ENCODE measurements at regions not wholly inside any gene's neighbourhood (a gene's known extent, or its start where the extent isn't known, plus 50 kb on each side); places are given as distances from the start of the nearest gene placed in this dataset.
"Not testable (repeated sequence)": the region's sequence is repeated elsewhere in the genome, so short reads cannot be mapped to it uniquely, and the experiment has no call there.

DNA sequence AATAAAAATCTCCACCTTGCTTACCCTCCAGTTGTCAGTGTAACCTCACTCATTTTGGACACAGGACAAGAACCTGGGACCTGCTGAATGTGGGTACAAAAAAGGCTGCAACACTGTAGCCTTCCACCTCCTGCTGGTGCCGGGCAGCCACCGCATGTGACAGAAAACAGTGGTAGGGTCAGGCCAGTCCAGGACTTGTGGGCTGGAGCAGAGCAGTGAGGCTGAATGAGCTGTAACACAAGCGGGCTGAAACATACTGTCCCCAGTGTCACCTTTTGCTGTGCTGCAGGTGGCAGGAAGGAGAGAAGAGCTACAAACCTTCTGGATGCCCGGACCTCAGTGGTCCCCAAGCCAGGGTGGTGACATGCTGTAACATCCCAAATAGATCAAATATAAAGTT lies 465.4 kb upstream of the FOXG1 start:
- Histone ChIP-seq H3K4me1 (ENCODE audit: control insufficient read depth, insufficient read depth, low read length) (no peaks in the 10 kb centered on the region), H3K36me3 (ENCODE audit: control insufficient read depth, insufficient read depth, low read length) (no peaks in the 10 kb centered on the region), H3K27ac (ENCODE audit: low read depth, low read length) (no peak overlapping the region), H3K9me3 (ENCODE audit: control insufficient read depth, insufficient read depth, low read length) (no peaks in the 10 kb centered on the region), H3K4me3 (ENCODE audit: low read depth, low read length) (no peak overlapping the region), H3K27me3 (ENCODE audit: control insufficient read depth, insufficient read depth, low read length) (no peaks in the 10 kb centered on the region)
- WGBS (ENCODE audit: insufficient coverage): 100% methylated on average over 3 of the region's 4 CpGs
- DNase-seq (ENCODE audit: low read depth in 4 of 6, low spot score in 6 of 6): no peak

DNA sequence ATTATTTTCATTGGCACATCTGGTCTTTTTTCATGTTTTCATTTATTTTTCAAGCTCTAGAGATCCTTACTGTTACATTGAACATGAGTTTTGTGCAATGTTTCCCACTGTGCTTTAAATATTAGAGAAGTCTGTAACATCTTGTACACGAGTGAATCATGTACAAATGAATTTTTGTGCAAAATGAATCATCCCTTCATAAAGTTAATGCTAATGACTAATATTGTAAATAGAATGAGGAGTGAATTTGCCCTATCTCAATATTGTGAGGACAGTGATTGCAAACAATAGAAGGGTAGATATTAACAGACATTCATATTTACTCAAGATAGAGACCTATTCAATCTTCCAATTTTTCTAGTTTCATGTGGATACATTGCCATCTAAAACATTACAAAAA lies 463.3 kb upstream of the FOXG1 start:
- WGBS (ENCODE audit: insufficient coverage): no CpG with 5 or more reads among the region's 1 CpG
- Histone ChIP-seq H3K27ac (ENCODE audit: low read depth, low read length) (no peak overlapping the region), H3K27me3 (ENCODE audit: control insufficient read depth, insufficient read depth, low read length) (no peaks in the 10 kb centered on the region), H3K36me3 (ENCODE audit: control insufficient read depth, insufficient read depth, low read length) (no peaks in the 10 kb centered on the region), H3K9me3 (ENCODE audit: control insufficient read depth, insufficient read depth, low read length) (no peaks in the 10 kb centered on the region), H3K4me3 (ENCODE audit: low read depth, low read length) (no peak overlapping the region), H3K4me1 (ENCODE audit: control insufficient read depth, insufficient read depth, low read length) (no peaks in the 10 kb centered on the region)
- DNase-seq (ENCODE audit: low read depth in 4 of 6, low spot score in 6 of 6): no peak

DNA sequence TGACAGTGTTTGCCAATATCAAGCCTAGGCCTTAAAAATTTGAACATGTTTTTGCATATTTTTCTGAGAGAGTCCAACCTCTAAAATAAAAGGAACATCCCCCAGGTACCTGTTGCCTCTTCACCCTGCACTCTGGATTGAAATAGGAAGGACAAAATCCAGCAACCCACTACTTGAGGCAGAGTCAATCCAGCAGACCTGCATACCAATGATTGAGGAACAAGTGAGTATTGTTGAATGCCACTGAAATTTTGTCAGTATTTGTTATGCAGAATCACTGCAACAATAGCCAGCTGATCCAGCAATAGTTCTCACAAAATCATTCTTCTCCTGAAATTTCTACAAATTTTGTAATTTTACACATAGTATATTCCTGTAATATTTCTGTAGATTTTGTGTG lies 460.6 kb upstream of the FOXG1 start:
- DNase-seq (ENCODE audit: low read depth in 4 of 6, low spot score in 6 of 6): no peak
- Histone ChIP-seq H3K36me3 (ENCODE audit: control insufficient read depth, insufficient read depth, low read length) (no peaks in the 10 kb centered on the region), H3K27ac (ENCODE audit: low read depth, low read length) (no peak overlapping the region), H3K4me3 (ENCODE audit: low read depth, low read length) (no peak overlapping the region), H3K4me1 (ENCODE audit: control insufficient read depth, insufficient read depth, low read length) (no peaks in the 10 kb centered on the region), H3K9me3 (ENCODE audit: control insufficient read depth, insufficient read depth, low read length) (no peaks in the 10 kb centered on the region), H3K27me3 (ENCODE audit: control insufficient read depth, insufficient read depth, low read length) (no peaks in the 10 kb centered on the region)

DNA sequence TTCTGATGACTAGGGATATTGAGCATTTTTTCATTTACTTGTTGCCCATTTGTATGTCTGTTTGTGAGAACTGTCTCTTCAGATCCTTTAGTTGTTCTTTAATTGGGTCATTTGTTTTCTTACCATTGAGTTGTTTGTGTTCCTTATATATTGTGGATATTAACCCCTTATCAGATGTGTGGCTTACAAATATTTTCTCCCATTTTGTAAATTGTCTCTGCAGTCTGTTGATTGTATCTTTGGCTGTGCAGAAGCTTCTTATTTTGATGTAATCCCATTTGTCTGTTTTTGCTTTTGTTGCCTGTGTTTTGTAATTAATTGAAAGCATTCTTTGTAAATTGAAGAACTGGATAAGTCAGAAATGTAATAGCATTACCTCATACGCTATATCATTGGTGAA lies 459.1 kb upstream of the FOXG1 start:
- Histone ChIP-seq H3K9me3 (ENCODE audit: control insufficient read depth, insufficient read depth, low read length) (no peaks in the 10 kb centered on the region), H3K4me3 (ENCODE audit: low read depth, low read length) (no peak overlapping the region), H3K27ac (ENCODE audit: low read depth, low read length) (no peak overlapping the region), H3K4me1 (ENCODE audit: control insufficient read depth, insufficient read depth, low read length) (no peaks in the 10 kb centered on the region), H3K27me3 (ENCODE audit: control insufficient read depth, insufficient read depth, low read length) (no peaks in the 10 kb centered on the region), H3K36me3 (ENCODE audit: control insufficient read depth, insufficient read depth, low read length) (no peaks in the 10 kb centered on the region)
- DNase-seq (ENCODE audit: low read depth in 4 of 6, low spot score in 6 of 6): no peak
- WGBS (ENCODE audit: insufficient coverage): no CpG with 5 or more reads among the region's 1 CpG

DNA sequence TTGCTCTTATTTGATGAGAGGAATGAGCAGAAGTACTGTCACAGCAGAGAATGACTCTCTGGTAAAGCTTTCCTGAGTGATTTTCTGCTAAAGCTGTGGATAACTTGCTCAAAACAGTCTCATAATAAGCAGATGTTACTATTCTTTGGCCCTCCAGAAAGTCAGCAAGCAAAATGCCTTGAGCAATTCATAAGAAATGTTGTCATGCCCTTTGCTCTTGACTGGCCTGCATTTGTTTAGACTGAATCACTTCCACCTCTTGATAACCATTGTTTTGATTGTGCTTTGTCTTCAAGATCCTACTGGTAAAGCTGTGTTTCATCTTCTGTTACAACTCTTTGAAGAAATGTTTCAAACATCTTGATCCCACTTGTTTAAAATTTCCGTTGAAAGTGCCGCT lies 457.9 kb upstream of the FOXG1 start:
- Histone ChIP-seq H3K36me3 (ENCODE audit: control insufficient read depth, insufficient read depth, low read length) (no peaks in the 10 kb centered on the region), H3K27me3 (ENCODE audit: control insufficient read depth, insufficient read depth, low read length) (no peaks in the 10 kb centered on the region), H3K27ac (ENCODE audit: low read depth, low read length) (no peak overlapping the region), H3K9me3 (ENCODE audit: control insufficient read depth, insufficient read depth, low read length) (no peaks in the 10 kb centered on the region), H3K4me1 (ENCODE audit: control insufficient read depth, insufficient read depth, low read length) (no peaks in the 10 kb centered on the region), H3K4me3 (ENCODE audit: low read depth, low read length) (no peak overlapping the region)
- DNase-seq (ENCODE audit: low read depth in 4 of 6, low spot score in 6 of 6): no peak
- no CpG with 5 or more reads among the region's 2 CpGs for WGBS (ENCODE audit: insufficient coverage)

DNA sequence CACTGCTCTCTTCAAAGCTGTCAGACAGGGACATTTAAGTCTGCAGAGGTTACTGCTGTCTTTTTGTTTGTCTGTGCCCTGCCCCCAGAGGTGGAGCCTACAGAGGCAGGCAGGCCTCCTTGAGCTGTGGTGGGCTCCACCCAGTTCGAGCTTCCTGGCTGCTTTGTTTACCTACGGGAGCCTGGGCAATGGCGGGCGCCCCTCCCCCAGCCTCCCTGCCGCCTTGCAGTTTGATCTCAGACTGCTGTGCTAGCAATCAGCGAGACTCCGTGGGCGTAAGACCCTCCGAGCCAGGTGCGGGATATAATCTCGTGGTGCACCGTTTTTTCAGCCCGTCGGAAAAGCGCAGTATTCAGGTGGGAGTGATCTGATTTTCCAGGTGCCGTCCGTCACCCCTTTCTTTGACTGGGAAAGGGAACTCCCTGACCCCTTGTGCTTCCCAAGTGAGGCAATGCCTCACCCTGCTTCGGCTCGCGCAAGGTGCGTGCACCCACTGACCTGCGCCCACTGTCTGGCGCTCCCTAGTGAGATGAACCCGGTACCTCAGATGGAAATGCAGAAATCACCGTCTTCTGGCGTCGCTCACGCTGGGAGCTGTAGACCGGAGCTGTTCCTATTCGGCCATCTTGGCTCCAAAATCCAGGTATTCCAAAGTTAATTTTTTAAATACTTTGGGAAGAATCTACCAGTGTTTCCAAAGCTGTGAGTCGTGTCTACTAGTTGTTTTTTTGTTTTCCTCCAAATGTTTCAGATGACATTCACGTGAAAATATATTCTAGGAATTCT lies 448.5 kb upstream of the FOXG1 start:
- 96% methylated on average over 27 of the region's 32 CpGs for WGBS (ENCODE audit: insufficient coverage)
- not testable (repeated sequence) for H3K27ac ChIP-seq (ENCODE audit: low read depth, low read length); H3K9me3 ChIP-seq (ENCODE audit: control insufficient read depth, insufficient read depth, low read length); H3K27me3 ChIP-seq (ENCODE audit: control insufficient read depth, insufficient read depth, low read length); H3K4me1 ChIP-seq (ENCODE audit: control insufficient read depth, insufficient read depth, low read length); H3K36me3 ChIP-seq (ENCODE audit: control insufficient read depth, insufficient read depth, low read length); H3K4me3 ChIP-seq (ENCODE audit: low read depth, low read length); DNase-seq (ENCODE audit: low read depth in 4 of 6, low spot score in 6 of 6)

DNA sequence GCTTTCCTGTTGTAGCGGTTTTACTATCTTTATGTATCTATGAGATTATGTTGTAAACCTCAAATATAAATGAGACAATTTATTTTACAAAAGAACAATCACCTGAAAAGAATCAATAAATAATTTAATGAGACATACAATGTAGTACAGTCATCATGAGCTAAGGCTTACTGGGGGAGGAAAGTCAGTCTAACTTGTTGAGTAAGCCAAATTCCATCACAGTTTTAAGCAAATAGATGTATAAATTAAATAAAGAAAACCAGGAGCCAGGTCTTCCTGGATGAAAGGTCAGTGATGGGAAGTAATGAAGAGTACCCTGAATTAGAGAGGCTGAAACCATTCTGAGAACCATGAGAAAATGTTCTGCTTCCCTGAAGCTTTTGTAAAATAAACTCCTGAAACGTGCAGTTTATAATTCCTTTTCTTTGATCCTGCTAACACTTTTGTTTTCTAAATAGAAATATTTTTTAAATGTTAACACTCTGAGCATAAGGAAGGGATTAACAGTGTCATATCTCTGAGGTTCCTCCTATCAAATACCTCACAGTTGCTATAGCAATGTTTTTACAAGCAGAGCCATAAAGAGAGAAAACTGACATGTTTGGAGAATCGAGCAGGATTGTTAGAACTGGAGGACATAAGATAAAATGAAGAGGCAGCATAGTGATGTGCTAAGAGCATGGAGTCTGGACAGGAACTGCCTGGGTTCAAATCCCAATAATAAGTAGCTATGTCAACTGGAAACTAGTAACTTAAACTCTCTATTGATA lies 444.9 kb upstream of the FOXG1 start:
- no peaks in the 10 kb centered on the region for H3K9me3 ChIP-seq (ENCODE audit: control insufficient read depth, insufficient read depth, low read length)
- 20% methylated on average over 1 of the region's 3 CpGs for WGBS (ENCODE audit: insufficient coverage)
- H3K27me3 ChIP-seq (ENCODE audit: control insufficient read depth, insufficient read depth, low read length): no peaks in the 10 kb centered on the region
- H3K36me3 ChIP-seq (ENCODE audit: control insufficient read depth, insufficient read depth, low read length): no peaks in the 10 kb centered on the region
- H3K4me1 ChIP-seq (ENCODE audit: control insufficient read depth, insufficient read depth, low read length): no peaks in the 10 kb centered on the region
- H3K27ac ChIP-seq (ENCODE audit: low read depth, low read length): no peak overlapping the region
- H3K4me3 ChIP-seq (ENCODE audit: low read depth, low read length): no peak overlapping the region
- DNase-seq (ENCODE audit: low read depth in 4 of 6, low spot score in 6 of 6): peak in 1 of 6 donors; percentile 58

DNA sequence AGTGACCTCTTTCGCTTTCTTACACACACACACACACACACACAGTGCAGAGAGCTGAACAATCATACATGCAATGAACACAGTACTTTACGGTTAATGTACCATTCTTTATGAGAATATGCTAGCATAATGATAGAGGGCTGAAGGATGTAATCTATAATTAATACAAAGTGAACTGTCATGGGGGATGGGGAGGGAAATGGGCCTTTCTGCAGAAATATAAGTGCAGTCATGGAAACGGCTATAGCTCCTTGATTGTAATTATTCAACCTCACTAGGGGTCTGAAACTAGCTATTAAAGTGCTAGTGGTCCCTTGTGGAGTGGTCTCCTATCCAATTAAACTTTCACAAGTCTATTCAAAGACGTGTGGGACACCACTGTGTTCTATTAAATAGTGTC lies 443.2 kb upstream of the FOXG1 start:
- no peak overlapping the region for H3K27ac ChIP-seq (ENCODE audit: low read depth, low read length)
- DNase-seq (ENCODE audit: low read depth in 4 of 6, low spot score in 6 of 6): peak in 1 of 6 donors; percentile 67
- no peak overlapping the region for H3K4me3 ChIP-seq (ENCODE audit: low read depth, low read length)
- no peaks in the 10 kb centered on the region for H3K27me3 ChIP-seq (ENCODE audit: control insufficient read depth, insufficient read depth, low read length)
- no CpG with 5 or more reads among the region's 4 CpGs for WGBS (ENCODE audit: insufficient coverage)
- H3K36me3 ChIP-seq (ENCODE audit: control insufficient read depth, insufficient read depth, low read length): no peaks in the 10 kb centered on the region
- no peaks in the 10 kb centered on the region for H3K4me1 ChIP-seq (ENCODE audit: control insufficient read depth, insufficient read depth, low read length)
- H3K9me3 ChIP-seq (ENCODE audit: control insufficient read depth, insufficient read depth, low read length): no peaks in the 10 kb centered on the region

DNA sequence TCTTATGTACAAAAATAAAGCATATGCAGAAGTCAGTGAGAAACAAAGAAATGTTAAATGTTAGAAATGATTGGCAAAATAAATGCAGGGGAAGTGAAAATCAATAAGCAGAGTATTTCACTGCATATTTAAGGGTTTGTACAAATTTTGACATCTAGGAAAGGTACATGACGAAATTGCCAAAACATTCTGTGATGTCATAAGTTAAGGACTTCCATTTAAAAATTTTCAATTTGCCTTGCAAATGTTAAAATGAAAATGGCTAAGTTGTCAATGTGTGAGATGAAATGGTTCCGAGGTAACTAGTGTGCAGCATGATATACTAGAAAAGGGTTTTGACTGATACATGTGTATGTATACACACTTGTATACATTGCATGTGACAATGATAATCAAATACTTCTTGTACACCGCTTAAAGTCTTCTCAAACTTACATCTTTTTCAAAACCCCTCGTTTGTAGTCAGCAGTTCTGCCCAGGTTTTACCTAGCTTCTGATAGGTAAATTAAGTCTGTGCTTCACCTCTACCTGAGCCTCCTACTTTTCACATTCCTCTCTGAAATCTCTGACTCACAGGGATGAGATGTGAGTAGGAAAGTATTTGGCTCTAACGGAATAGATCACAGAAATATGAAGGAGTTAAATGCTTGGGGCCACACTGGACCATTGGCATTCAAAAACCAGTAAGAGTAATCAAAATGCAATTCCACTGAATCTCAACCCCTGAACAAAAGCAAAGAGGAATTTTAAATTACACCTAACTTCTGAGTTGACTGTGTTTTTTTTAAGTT lies 442.4 kb upstream of the FOXG1 start:
- Histone ChIP-seq H3K4me1 (ENCODE audit: control insufficient read depth, insufficient read depth, low read length) (no peaks in the 10 kb centered on the region), H3K9me3 (ENCODE audit: control insufficient read depth, insufficient read depth, low read length) (no peaks in the 10 kb centered on the region), H3K4me3 (ENCODE audit: low read depth, low read length) (no peak overlapping the region), H3K36me3 (ENCODE audit: control insufficient read depth, insufficient read depth, low read length) (no peaks in the 10 kb centered on the region), H3K27ac (ENCODE audit: low read depth, low read length) (no peak overlapping the region), H3K27me3 (ENCODE audit: control insufficient read depth, insufficient read depth, low read length) (no peaks in the 10 kb centered on the region)
- no CpG with 5 or more reads among the region's 5 CpGs for WGBS (ENCODE audit: insufficient coverage)
- no peak for DNase-seq (ENCODE audit: low read depth in 4 of 6, low spot score in 6 of 6)

All from spinal cord (tissue), 9 donors.